B cell (primary cell): ENCODE measurements at regions not wholly inside any gene's neighbourhood (a gene's known extent, or its start where the extent isn't known, plus 50 kb on each side); places are given as distances from the start of the nearest gene placed in this dataset.

Experiments
- ATAC-seq: fragments of 200-7000 bp; cut with Tn5 transposase; one replicate; pipeline ENCODE4 v1.10.0; 2021; ENCODE audit warnings: low read depth, mild to moderate bottlenecking, moderate number of reproducible peaks, moderate library complexity
- CTCF ChIA-PET: fragments of 350-600 bp; sonication (Branson Sonifier 250); formaldehyde crosslinking; loops from one replicate; lab custom pipeline; 2021; ENCODE audit warnings: antibody characterized with exemption, inconsistent platforms; lab: Charles Lee
- POLR2A ChIA-PET: fragments of 350-600 bp; sonication (Branson Sonifier 250); formaldehyde crosslinking; loops from one replicate; lab custom pipeline; 2021; ENCODE audit warnings: antibody characterized with exemption; lab: Charles Lee
- DNase-seq: peaks from one replicate; pipeline ENCODE4 v3.0.0; 2013
- H2AFZ ChIP-seq: 2 replicates; pipeline ENCODE4 v1.6.1; 2012; ENCODE audit warnings: mild to moderate bottlenecking, low read depth, low read length; ENCODE audit not compliant: insufficient read depth, poor library complexity, severe bottlenecking
- H3K27ac ChIP-seq, 2 donors: 1 replicate in 1 of 2; 2 replicates in 1 of 2; pipeline ENCODE4 v1.5.1; 2012 to 2013; ENCODE audit warnings: low read length in 2 of 2, mild to moderate bottlenecking in 2 of 2, moderate library complexity in 1 of 2
- H3K27me3 ChIP-seq, 4 experiments: fragments of 200-600 bp in 1 of 4; sonication (generic) in 1 of 4; replicated peaks in 1 of 4; 1 replicate in 2 of 4; 2 replicates in 2 of 4; pipeline versions ENCODE4 v1.6.1 to v1.7.0; 2013 to 2016; ENCODE audit warnings: low read length in 3 of 4, mild to moderate bottlenecking in 2 of 4, mixed read lengths in 1 of 4, moderate library complexity in 1 of 4; ENCODE audit not compliant: insufficient read depth in 4 of 4, control insufficient read depth in 3 of 4; ENCODE audit errors: control extremely low read depth in 1 of 4
- H3K36me3 ChIP-seq, 2 experiments: replicated peaks in 1 of 2; 1 replicate in 1 of 2; 2 replicates in 1 of 2; pipeline versions ENCODE4 v1.6.1 to v1.7.1; 2013; ENCODE audit warnings: low read length in 1 of 2; ENCODE audit not compliant: insufficient read depth in 2 of 2, control insufficient read depth in 1 of 2; ENCODE audit errors: control extremely low read depth in 1 of 2, extremely low read depth in 1 of 2
- H3K4me1 ChIP-seq, 2 donors: fragments of 200-600 bp in 1 of 2; sonication (generic) in 1 of 2; 1 replicate in 1 of 2; 2 replicates in 1 of 2; pipeline versions ENCODE4 v1.5.1 to v1.6.1; 2013 to 2017; ENCODE audit warnings: low read length in 2 of 2; ENCODE audit not compliant: control insufficient read depth in 2 of 2, insufficient read depth in 2 of 2
- H3K4me2 ChIP-seq: replicated peaks from 2 replicates; pipeline ENCODE3; 2012; ENCODE audit warnings: mild to moderate bottlenecking, low read depth, low read length; ENCODE audit not compliant: poor library complexity, severe bottlenecking
- H3K4me3 ChIP-seq, 5 experiments: fragments of 200-600 bp in 1 of 5; sonication (generic) in 1 of 5; 1 replicate in 3 of 5; 2 replicates in 2 of 5; pipeline versions ENCODE4 v1.5.1 to v1.7.0; 2011 to 2016; ENCODE audit warnings: low read length in 4 of 5, mild to moderate bottlenecking in 4 of 5, low read depth in 2 of 5, control low read depth in 1 of 5, moderate library complexity in 1 of 5; ENCODE audit not compliant: insufficient read depth in 1 of 5; ENCODE audit errors: control extremely low read depth in 1 of 5, extremely low read depth in 1 of 5
- H3K79me2 ChIP-seq: fragments of 200-600 bp; sonication (generic); one replicate; pipeline ENCODE4 v1.6.0; 2016; ENCODE audit warnings: low read length; ENCODE audit not compliant: control insufficient read depth, insufficient read depth
- H3K9ac ChIP-seq: fragments of 200-600 bp; sonication (generic); 2 replicates; pipeline ENCODE4 v1.6.1; 2017; ENCODE audit warnings: mild to moderate bottlenecking, low read length, moderate library complexity
- H3K9me3 ChIP-seq, 3 donors: one replicate each; pipeline versions ENCODE4 v1.6.1 to v1.7.1; 2013; ENCODE audit warnings: low read length in 2 of 3; ENCODE audit not compliant: control insufficient read depth in 2 of 3, insufficient read depth in 1 of 3; ENCODE audit errors: control extremely low read depth in 1 of 3
- H4K20me1 ChIP-seq: 2 replicates; pipeline ENCODE4 v1.6.0; 2012; ENCODE audit warnings: mild to moderate bottlenecking, low read length; ENCODE audit not compliant: insufficient read depth, control insufficient read depth, poor library complexity, severe bottlenecking
- H3K27ac Mint-ChIP-seq: one replicate; pipeline ENCODE4 v1.8.0; 2021; ENCODE audit warnings: mixed read lengths
- H3K27me3 Mint-ChIP-seq: one replicate; pipeline ENCODE4 v1.8.0; 2021; ENCODE audit warnings: mixed read lengths
- H3K4me1 Mint-ChIP-seq: one replicate; pipeline ENCODE4 v1.8.0; 2021; ENCODE audit warnings: mixed read lengths
- H3K4me3 Mint-ChIP-seq: one replicate; pipeline ENCODE4 v1.8.0; 2021; ENCODE audit warnings: mixed read lengths
- H3K9me3 Mint-ChIP-seq: one replicate; pipeline ENCODE4 v1.8.0; 2022; ENCODE audit warnings: mixed read lengths; ENCODE audit not compliant: insufficient read depth
- CTCF ChIP-seq: fragments of 200-600 bp; IDR thresholded peaks from one replicate; pipeline ENCODE4 v1.8.0; 2022; ENCODE audit warnings: antibody characterized with exemption, mild to moderate bottlenecking
- EZH2 ChIP-seq: IDR thresholded peaks from 2 replicates; pipeline ENCODE4 v1.6.1; 2012; ENCODE audit warnings: borderline replicate concordance, low read depth, mild to moderate bottlenecking, moderate library complexity, low read length; ENCODE audit not compliant: insufficient read depth, poor library complexity, severe bottlenecking
- WGBS: methylation state at CpG from one replicate; pipeline ENCODE4 v1.1.5; 2013; ENCODE audit warnings: missing lambda C conversion rate; ENCODE audit not compliant: insufficient coverage; 5-methylcytosine and 5-hydroxymethylcytosine counted together
- intact Hi-C: fragments of 100-400 bp; cut with micrococcal nuclease; formaldehyde crosslinking; loops from one replicate; pipeline ENCODE4 v1.10.0; 2022

DNA sequence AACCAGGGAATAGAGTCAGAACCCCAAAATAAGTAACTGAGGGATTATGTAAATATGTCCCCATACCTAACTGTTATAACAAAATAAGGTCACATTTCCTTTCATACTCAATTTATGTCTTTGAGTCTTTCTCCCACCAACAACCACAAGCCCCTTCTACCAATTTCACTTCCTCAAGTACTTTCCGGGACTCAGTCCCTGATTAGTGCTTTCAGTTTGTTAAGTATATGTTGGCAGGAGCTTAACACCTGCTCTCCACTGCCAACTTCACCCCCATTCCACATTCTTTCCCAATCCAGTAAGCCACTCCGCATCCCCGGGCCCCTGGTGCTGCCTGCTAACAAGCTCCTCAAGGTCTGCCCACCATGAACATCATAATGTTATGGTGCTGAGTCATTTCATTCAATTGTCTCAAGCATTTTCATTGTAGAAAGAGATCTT is 71.3 kb upstream of the SPRY1 start:
- ChIA-PET CTCF (interaction anchor here (0.6 to 1.7 kb wide), 2 partner anchors 66 to 324 kb away, joined by 3 to 4 read pairs; no protein-coding TSS in a partner anchor), POLR2A (no interaction called here)
- peak overlapping the region; percentile 52 to 64 for H3K27ac ChIP-seq
- peak overlapping the region; percentile 50 for H2AFZ ChIP-seq
- H3K9me3 ChIP-seq, result peaks cover 0 to 5% (median 4%) of the 10 kb centered on the region in 3 donors
- H3K4me2 ChIP-seq, result peak overlapping the region; percentile 74
- peak; percentile 69 for DNase-seq
- no peaks in the 10 kb centered on the region for H3K36me3 ChIP-seq
- Mint-ChIP-seq H3K27ac (peak overlapping the region; percentile 69), H3K9me3 (peaks cover 8% of the 10 kb centered on the region), H3K27me3 (no peaks in the 10 kb centered on the region), H3K4me3 (peak overlapping the region; percentile 65), H3K4me1 (peaks cover 25% of the 10 kb centered on the region)
- WGBS, result no CpG with 5 or more reads among the region's 3 CpGs
- peaks cover 27% of the 10 kb centered on the region in 2 donors for H3K4me1 ChIP-seq
- no peak for TF ChIP-seq CTCF
- no peak for TF ChIP-seq EZH2
- H3K79me2 ChIP-seq, result no peaks in the 10 kb centered on the region
- peak overlapping the region in 2 of 5 experiments; percentile 24 to 38 for H3K4me3 ChIP-seq
- peak; percentile 80 for ATAC-seq
- no peaks in the 10 kb centered on the region for H4K20me1 ChIP-seq
- intact Hi-C loops, result no loop called here
- no peaks in the 10 kb centered on the region for H3K27me3 ChIP-seq
- peak overlapping the region; percentile 42 for H3K9ac ChIP-seq

DNA sequence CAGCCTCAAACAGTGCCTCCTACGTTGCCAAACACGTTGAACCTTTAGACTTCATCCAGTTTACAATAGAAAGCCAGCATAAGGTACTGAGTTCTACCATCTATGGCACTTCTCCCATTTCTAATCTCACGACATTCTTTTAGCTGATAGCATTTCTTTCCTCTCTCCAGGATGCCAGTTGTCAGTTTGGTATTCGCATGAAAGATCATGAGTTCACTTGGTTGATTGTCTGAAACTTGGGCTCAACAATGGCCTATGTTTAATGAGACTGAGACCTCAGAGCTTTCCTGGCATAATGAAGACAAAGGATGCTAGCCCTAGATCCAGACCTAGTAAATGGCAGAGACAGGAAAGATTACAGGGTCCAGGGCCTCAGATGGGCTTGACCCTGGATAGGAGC is 69.2 kb upstream of the SPRY1 start:
- H3K4me3 Mint-ChIP-seq, result no peak overlapping the region
- H3K4me3 ChIP-seq, result no peak overlapping the region

More for the DNA sequence above, 69.2 kb upstream of the SPRY1 start:
- Histone ChIP-seq H3K4me2 (no peak overlapping the region), H4K20me1 (no peaks in the 10 kb centered on the region), H3K9me3 (peaks cover 0 to 3% (median 2%) of the 10 kb centered on the region in 3 donors), H3K27ac (no peak overlapping the region), H3K36me3 (no peaks in the 10 kb centered on the region), H3K4me1 (peaks cover 27% of the 10 kb centered on the region in 2 donors), H3K27me3 (no peaks in the 10 kb centered on the region), H2AFZ (no peak overlapping the region), H3K79me2 (no peaks in the 10 kb centered on the region), H3K9ac (no peak overlapping the region)
- ATAC-seq, result no peak
- ChIA-PET CTCF (no interaction called here), POLR2A (no interaction called here)
- TF ChIP-seq CTCF (no peak), EZH2 (no peak)
- intact Hi-C loops, result no loop called here
- WGBS, result 100% methylated on average over 3 of the region's 4 CpGs
- Mint-ChIP-seq H3K4me1 (peaks cover 25% of the 10 kb centered on the region), H3K27ac (no peak overlapping the region), H3K27me3 (no peaks in the 10 kb centered on the region), H3K9me3 (peaks cover 2% of the 10 kb centered on the region)
- no peak for DNase-seq
